ENCODE measurements at regions not wholly inside any gene's neighbourhood (a gene's known extent, or its start where the extent isn't known, plus 50 kb on each side); places are given as distances from the start of the nearest gene placed in this dataset.

DNA sequence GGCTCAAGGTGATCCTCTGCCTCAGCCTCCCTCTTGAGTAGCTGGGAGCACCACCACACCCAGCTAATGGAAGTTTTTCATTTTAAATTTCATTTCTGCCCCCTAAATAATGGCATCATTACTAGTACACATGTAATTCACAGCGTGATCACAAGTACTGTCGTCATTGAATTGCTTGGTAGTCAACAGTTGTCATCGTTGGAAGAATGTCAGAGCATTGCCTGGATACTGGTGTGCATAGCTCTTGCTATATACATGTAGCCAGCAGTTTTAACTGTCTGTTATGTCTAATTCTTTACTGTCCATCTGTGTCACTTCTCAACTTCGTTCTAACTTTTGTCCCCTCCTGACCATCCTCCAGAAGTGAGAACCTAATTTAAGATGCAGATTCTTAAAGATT, 62.1 kb downstream of the CRPPA start:
- H2AK9ac ChIP-seq (replicated peaks; ENCODE audit: low read depth, low read length, poor library complexity), result no peak overlapping the region
- no peak overlapping the region for H4K8ac ChIP-seq (ENCODE audit: low read depth in 2 of 2, low read length in 2 of 2)
- DNase-seq (no peak), ATAC-seq (ENCODE audit: low read depth) (no peak)
- H2AK5ac ChIP-seq (ENCODE audit: low read depth, low read length), result no peak overlapping the region
- WGBS, 2 experiments (ENCODE audit: extremely low coverage in 2 of 2, insufficient read length in 1 of 2), result no CpG with 5 or more reads among the region's 4 CpGs
- H3K36me3 ChIP-seq (ENCODE audit: control insufficient read depth, insufficient read depth, low read length), result no peaks in the 10 kb centered on the region
- CTCF ChIA-PET, result no interaction called here
- no peaks in the 10 kb centered on the region for H4K20me1 ChIP-seq (ENCODE audit: insufficient read depth, low read length)
- no peak overlapping the region for H3K18ac ChIP-seq (ENCODE audit: low read depth, low read length)
- H3K9ac ChIP-seq (ENCODE audit: low read depth, low read length), result no peak overlapping the region
- no peak overlapping the region for H3K4ac ChIP-seq (ENCODE audit: low read depth, low read length)
- in situ Hi-C loops (cut with MboI; ENCODE audit: low sequenced_read_pairs), result no loop called here
- H2BK5ac ChIP-seq (ENCODE audit: low read depth, low read length, poor library complexity, severe bottlenecking), result no peak overlapping the region
- H3K79me1 ChIP-seq (ENCODE audit: low read depth in 1 of 2, low read length in 2 of 2), result no peaks in the 10 kb centered on the region
- H3K4me2 ChIP-seq (ENCODE audit: low read depth, low read length), result no peak overlapping the region
- intact Hi-C loops (cut with micrococcal nuclease), result loop anchor here (5.0 kb wide), 1 partner anchor 1502 kb away; no protein-coding TSS in a partner anchor
- no peak overlapping the region for H3K4me3 ChIP-seq (ENCODE audit: insufficient read depth, low read depth, low read length)
- H3K9me3 ChIP-seq (ENCODE audit: control insufficient read depth, insufficient read depth, low read length), result no peaks in the 10 kb centered on the region
- no peaks in the 10 kb centered on the region for H3K4me1 ChIP-seq (ENCODE audit: control insufficient read depth, insufficient read depth, low read length)
- no peak overlapping the region for H2BK20ac ChIP-seq (ENCODE audit: low read depth, low read length)
- H4K5ac ChIP-seq (ENCODE audit: low read depth, low read length), result no peak overlapping the region
- H3K14ac ChIP-seq (replicated peaks; ENCODE audit: low read depth, low read length), result no peak overlapping the region
- no peak overlapping the region for H3K56ac ChIP-seq (ENCODE audit: extremely low read depth, insufficient read depth, low read length)
- no TSS peak for BruUV-seq (replicated peaks)
- H2BK120ac ChIP-seq (ENCODE audit: low read depth, low read length), result no peak overlapping the region
- no peak for TF ChIP-seq POLR2A (IDR thresholded peaks at IDR 0.05; ENCODE audit: low read depth, low read length)
- no peak for TF ChIP-seq NFE2L2 (IDR thresholded peaks at IDR 0.05; ENCODE audit: low read depth, low read length)
- no peak for TF ChIP-seq BHLHE40 (IDR thresholded peaks at IDR 0.05; ENCODE audit: low read depth, low read length)
- no peak for TF ChIP-seq RAD21 (IDR thresholded peaks at IDR 0.05; ENCODE audit: low read length)
- TF ChIP-seq CEBPB (IDR thresholded peaks at IDR 0.05; ENCODE audit: low read depth, low read length), result no peak
- no peak for TF ChIP-seq RFX5 (IDR thresholded peaks at IDR 0.05; ENCODE audit: low read depth, low read length)
- TF ChIP-seq MXI1 (IDR thresholded peaks at IDR 0.05; ENCODE audit: borderline replicate concordance, low read depth, low read length), result no peak
- TF ChIP-seq, protein P1, sequence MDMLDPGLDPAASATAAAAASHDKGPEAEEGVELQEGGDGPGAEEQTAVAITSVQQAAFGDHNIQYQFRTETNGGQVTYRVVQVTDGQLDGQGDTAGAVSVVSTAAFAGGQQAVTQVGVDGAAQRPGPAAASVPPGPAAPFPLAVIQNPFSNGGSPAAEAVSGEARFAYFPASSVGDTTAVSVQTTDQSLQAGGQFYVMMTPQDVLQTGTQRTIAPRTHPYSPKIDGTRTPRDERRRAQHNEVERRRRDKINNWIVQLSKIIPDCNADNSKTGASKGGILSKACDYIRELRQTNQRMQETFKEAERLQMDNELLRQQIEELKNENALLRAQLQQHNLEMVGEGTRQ (IDR thresholded peaks at IDR 0.05; ENCODE audit: low read depth, low read length), result no peak
- TF ChIP-seq, protein P2, sequence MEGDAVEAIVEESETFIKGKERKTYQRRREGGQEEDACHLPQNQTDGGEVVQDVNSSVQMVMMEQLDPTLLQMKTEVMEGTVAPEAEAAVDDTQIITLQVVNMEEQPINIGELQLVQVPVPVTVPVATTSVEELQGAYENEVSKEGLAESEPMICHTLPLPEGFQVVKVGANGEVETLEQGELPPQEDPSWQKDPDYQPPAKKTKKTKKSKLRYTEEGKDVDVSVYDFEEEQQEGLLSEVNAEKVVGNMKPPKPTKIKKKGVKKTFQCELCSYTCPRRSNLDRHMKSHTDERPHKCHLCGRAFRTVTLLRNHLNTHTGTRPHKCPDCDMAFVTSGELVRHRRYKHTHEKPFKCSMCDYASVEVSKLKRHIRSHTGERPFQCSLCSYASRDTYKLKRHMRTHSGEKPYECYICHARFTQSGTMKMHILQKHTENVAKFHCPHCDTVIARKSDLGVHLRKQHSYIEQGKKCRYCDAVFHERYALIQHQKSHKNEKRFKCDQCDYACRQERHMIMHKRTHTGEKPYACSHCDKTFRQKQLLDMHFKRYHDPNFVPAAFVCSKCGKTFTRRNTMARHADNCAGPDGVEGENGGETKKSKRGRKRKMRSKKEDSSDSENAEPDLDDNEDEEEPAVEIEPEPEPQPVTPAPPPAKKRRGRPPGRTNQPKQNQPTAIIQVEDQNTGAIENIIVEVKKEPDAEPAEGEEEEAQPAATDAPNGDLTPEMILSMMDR (conservative IDR thresholded peaks at IDR 0.05; ENCODE audit: low read depth, low read length), result no peak
- TF ChIP-seq MAFK (IDR thresholded peaks at IDR 0.05; ENCODE audit: low read depth, low read length), result no peak
- no peak for TF ChIP-seq SMC3 (IDR thresholded peaks at IDR 0.05; ENCODE audit: low read depth, low read length)
- TF ChIP-seq RCOR1 (IDR thresholded peaks at IDR 0.05; ENCODE audit: insufficient replicate concordance, low read length), result no peak
- TF ChIP-seq, protein P3, sequence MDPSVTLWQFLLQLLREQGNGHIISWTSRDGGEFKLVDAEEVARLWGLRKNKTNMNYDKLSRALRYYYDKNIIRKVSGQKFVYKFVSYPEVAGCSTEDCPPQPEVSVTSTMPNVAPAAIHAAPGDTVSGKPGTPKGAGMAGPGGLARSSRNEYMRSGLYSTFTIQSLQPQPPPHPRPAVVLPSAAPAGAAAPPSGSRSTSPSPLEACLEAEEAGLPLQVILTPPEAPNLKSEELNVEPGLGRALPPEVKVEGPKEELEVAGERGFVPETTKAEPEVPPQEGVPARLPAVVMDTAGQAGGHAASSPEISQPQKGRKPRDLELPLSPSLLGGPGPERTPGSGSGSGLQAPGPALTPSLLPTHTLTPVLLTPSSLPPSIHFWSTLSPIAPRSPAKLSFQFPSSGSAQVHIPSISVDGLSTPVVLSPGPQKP (IDR thresholded peaks at IDR 0.05; ENCODE audit: borderline replicate concordance, low read depth, low read length), result no peak
- no peak for TF ChIP-seq FOS (IDR thresholded peaks at IDR 0.05; ENCODE audit: low read depth, low read length)
- TF ChIP-seq CHD1 (IDR thresholded peaks at IDR 0.05; ENCODE audit: low read depth, low read length), result no peak
- TF ChIP-seq MAZ (IDR thresholded peaks at IDR 0.05; ENCODE audit: borderline replicate concordance, low read depth, low read length), result no peak
- H3K23ac ChIP-seq (ENCODE audit: low read depth, low read length), result no peak overlapping the region
- POLR2A ChIA-PET (ENCODE audit: unreplicated experiment), result no interaction called here
- no peak overlapping the region for H4K91ac ChIP-seq (ENCODE audit: insufficient read depth, low read depth, low read length)
- no peak overlapping the region for H2AFZ ChIP-seq (replicated peaks; ENCODE audit: low read length, poor library complexity)
- no peaks in the 10 kb centered on the region for H3K27me3 ChIP-seq (ENCODE audit: control insufficient read depth, insufficient read depth, low read length)
- no peak overlapping the region for H3K27ac ChIP-seq (ENCODE audit: insufficient read depth, low read length)
- dilution Hi-C loops (cut with HindIII; ENCODE audit: low sequenced_read_pairs, unreplicated experiment), result no loop called here
- no peak overlapping the region for H2BK15ac ChIP-seq (ENCODE audit: low read depth, low read length)
- H3K9me1 ChIP-seq (ENCODE audit: insufficient read depth, low read length), result no peaks in the 10 kb centered on the region
